ENCODE measurements at regions not wholly inside any gene's neighbourhood (a gene's known extent, or its start where the extent isn't known, plus 50 kb on each side); places are given as distances from the start of the nearest gene placed in this dataset.

- Histone ChIP-seq H3K36me3 (no peaks in the 10 kb centered on the region), H3K9me3 (no peaks in the 10 kb centered on the region), H3K27me3 (no peaks in the 10 kb centered on the region), H3K27ac (no peak overlapping the region), H3K4me1 (no peaks in the 10 kb centered on the region), H3K4me3 (no peak overlapping the region)
- no peak for TF ChIP-seq CTCF (IDR thresholded peaks at IDR 0.05)
- no peak for DNase-seq (ENCODE audit: low spot score in 2 of 2)
- intact Hi-C loops (cut with DNase I), result no loop called here
These were observed 69.7 kb downstream of the SKA1 start for GRCh38 chr18:50444539-50444938.

DNA sequence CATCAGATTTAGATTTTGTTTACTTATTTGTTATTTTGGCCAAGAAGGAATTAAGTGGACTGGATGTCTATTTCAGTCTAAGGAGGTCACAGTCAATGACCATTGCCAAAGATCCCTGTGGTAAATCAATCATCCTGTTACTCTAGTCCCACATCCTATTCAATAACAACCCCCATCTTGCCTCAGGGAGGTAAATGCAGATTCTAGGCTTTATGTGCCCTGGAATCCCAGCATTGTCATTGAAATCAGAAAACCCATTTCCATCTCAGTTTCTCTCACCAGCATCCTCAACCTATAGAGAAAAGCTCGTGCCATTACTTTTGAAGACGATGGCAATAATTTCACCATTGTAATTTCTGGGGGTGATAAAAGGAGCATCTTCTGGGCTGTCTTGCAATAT, 71.8 kb downstream of the SKA1 start:
- TF ChIP-seq CTCF (IDR thresholded peaks at IDR 0.05), result no peak
- H3K36me3 ChIP-seq, result no peaks in the 10 kb centered on the region
- H3K9me3 ChIP-seq, result no peaks in the 10 kb centered on the region
- no peak overlapping the region for H3K27ac ChIP-seq
- H3K4me3 ChIP-seq, result no peak overlapping the region
- H3K27me3 ChIP-seq, result no peaks in the 10 kb centered on the region
- intact Hi-C loops (cut with DNase I), result no loop called here
- DNase-seq (ENCODE audit: low spot score in 2 of 2), result no peak
- no peaks in the 10 kb centered on the region for H3K4me1 ChIP-seq

DNA sequence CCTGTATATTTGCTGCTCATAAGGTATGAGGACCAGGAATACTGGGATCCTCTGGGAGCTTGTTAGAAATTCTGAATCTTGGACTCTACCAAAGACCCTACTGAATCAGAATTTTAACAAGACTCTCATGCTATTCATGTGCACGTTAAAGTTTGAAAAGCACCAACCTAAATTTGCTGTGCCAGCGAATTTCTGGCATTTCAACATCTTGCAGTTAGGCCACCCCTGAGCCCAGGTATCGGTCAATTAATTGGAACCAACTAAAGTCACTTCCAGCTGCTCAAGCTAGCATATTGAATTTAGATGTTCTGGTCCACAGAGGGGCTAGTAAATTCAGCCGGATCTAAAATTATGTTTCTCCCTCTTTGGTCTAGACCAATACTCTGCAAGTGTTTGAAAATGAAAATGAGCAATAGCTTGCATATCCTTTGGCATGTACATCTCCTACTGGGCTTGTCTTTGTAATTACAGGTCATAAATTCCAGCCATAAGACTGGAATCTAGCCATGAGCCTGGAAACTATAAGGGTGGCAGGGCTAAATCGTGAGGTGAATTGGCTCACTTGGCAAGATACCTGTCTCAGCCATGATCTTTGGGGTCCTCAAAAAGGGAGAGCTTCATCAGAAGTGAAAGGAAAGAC, 72.4 kb downstream of the SKA1 start:
- no peak for DNase-seq (ENCODE audit: low spot score in 2 of 2)
- Histone ChIP-seq H3K27me3 (no peaks in the 10 kb centered on the region), H3K36me3 (no peaks in the 10 kb centered on the region), H3K9me3 (no peaks in the 10 kb centered on the region), H3K27ac (no peak overlapping the region), H3K4me3 (no peak overlapping the region), H3K4me1 (no peaks in the 10 kb centered on the region)
- no peak for TF ChIP-seq CTCF (IDR thresholded peaks at IDR 0.05)
- intact Hi-C loops (cut with DNase I), result no loop called here

GRCh38 chr18:50447952-50448351, 73.1 kb downstream of the SKA1 start:
- intact Hi-C loops (cut with DNase I), result no loop called here
- H3K4me1 ChIP-seq, result no peaks in the 10 kb centered on the region
- H3K36me3 ChIP-seq, result no peaks in the 10 kb centered on the region
- no peak for DNase-seq (ENCODE audit: low spot score in 2 of 2)
- no peaks in the 10 kb centered on the region for H3K9me3 ChIP-seq
- no peak for TF ChIP-seq CTCF (IDR thresholded peaks at IDR 0.05)
- no peaks in the 10 kb centered on the region for H3K27me3 ChIP-seq
- H3K27ac ChIP-seq, result no peak overlapping the region
- H3K4me3 ChIP-seq, result no peak overlapping the region

- Histone ChIP-seq H3K27ac (no peak overlapping the region), H3K9me3 (no peaks in the 10 kb centered on the region), H3K36me3 (no peaks in the 10 kb centered on the region), H3K27me3 (no peaks in the 10 kb centered on the region), H3K4me1 (no peaks in the 10 kb centered on the region), H3K4me3 (no peak overlapping the region)
- no peak for TF ChIP-seq CTCF (IDR thresholded peaks at IDR 0.05)
- intact Hi-C loops (cut with DNase I), result no loop called here
- no peak for DNase-seq (ENCODE audit: low spot score in 2 of 2)
These were observed 76.4 kb downstream of the SKA1 start for GRCh38 chr18:50451100-50451842.

Measured in ascending aorta (tissue), 2 donors.